OCI-LY3 (cell line): ENCODE measurements at regions not wholly inside any gene's neighbourhood (a gene's known extent, or its start where the extent isn't known, plus 50 kb on each side); places are given as distances from the start of the nearest gene placed in this dataset.

Experiments
- CTCF ChIP-seq: fragments of 200-600, 300-600 bp; sonication (generic); IDR thresholded peaks from 2 replicates; pipeline ENCODE4 v1.5.1; 2014; ENCODE audit warnings: antibody characterized with exemption, low read length, low read depth
- EZH2phosphoT487 ChIP-seq: fragments of 200-600 bp; shearing (Covaris generic); IDR thresholded peaks from 2 replicates; pipeline ENCODE4 v1.6.1; 2018; ENCODE audit warnings: antibody characterized with exemption, mixed run types, low read depth

- TF ChIP-seq CTCF (no peak), EZH2phosphoT487 (no peak)
These were observed 57.5 kb upstream of the SLC7A3 start for GRCh38 chrX:70988425-70988824.
